ENCODE measurements at regions not wholly inside any gene's neighbourhood (a gene's known extent, or its start where the extent isn't known, plus 50 kb on each side); places are given as distances from the start of the nearest gene placed in this dataset.
A peak's percentile ranks its signal among the peaks of the same experiment; 100 is the strongest.

DNA sequence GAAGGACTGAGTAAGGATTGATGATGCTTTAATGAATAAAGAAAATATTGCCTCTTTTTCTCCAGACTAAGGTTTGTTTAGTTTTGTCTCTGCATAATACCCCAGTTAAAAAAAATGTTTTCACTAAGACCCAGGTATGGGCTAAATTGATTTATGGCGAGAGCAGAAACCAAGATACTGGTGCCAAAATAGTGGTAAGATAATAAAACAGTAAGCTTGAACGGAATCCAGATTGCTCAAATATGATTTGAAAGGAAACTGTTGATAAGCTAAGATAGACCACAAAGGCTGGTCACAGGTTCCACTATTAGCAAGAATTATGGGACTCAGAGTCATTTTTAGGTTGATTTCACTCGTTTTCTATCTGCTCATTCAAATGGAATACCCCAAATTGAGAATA, 831.2 kb downstream of the EPHA7 start:
- Histone ChIP-seq H3K4me3 (ENCODE audit: insufficient read length, low read depth) (no peak overlapping the region), H3K4me1 (ENCODE audit: insufficient read depth, insufficient read length) (no peaks in the 10 kb centered on the region), H3K27me3 (ENCODE audit: insufficient read depth, insufficient read length) (no peaks in the 10 kb centered on the region), H3K9ac (ENCODE audit: insufficient read length, low read depth) (no peak overlapping the region), H3K36me3 (ENCODE audit: insufficient read depth, insufficient read length, low read length) (no peaks in the 10 kb centered on the region), H3K9me3 (ENCODE audit: insufficient read depth, low read length) (no peaks in the 10 kb centered on the region)
- TF ChIP-seq ZNF274 (IDR thresholded peaks at IDR 0.05; ENCODE audit: low read depth, low read length) = no peak
- no peak for TF ChIP-seq YY1 (IDR thresholded peaks at IDR 0.05; ENCODE audit: insufficient read depth, insufficient read length)
- TF ChIP-seq SUZ12 (IDR thresholded peaks at IDR 0.05; ENCODE audit: extremely low read depth, insufficient read depth, insufficient read length) = no peak
- no peak for DNase-seq (ENCODE audit: low read depth, low spot score)

DNA sequence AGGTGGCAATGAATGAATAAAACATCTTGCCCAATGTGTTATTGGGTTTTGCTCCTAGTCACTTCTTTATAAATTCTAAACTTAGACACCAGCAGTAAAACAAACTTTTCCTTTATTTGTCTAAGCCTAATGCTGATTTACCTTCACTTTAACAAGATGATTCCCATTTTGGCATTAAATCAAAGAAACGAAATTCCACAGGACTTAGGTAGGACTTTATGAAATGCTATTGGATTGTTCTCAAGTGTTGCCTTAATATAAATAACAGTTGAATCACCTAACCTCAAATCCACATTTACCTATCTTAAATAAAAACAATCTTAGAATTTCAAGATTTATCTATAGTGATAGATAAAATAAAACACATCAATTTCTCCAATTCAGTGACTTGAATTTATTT, 831.8 kb downstream of the EPHA7 start:
- no peak overlapping the region for H3K4me3 ChIP-seq (ENCODE audit: insufficient read length, low read depth)
- no peak for DNase-seq (ENCODE audit: low read depth, low spot score)

DNA sequence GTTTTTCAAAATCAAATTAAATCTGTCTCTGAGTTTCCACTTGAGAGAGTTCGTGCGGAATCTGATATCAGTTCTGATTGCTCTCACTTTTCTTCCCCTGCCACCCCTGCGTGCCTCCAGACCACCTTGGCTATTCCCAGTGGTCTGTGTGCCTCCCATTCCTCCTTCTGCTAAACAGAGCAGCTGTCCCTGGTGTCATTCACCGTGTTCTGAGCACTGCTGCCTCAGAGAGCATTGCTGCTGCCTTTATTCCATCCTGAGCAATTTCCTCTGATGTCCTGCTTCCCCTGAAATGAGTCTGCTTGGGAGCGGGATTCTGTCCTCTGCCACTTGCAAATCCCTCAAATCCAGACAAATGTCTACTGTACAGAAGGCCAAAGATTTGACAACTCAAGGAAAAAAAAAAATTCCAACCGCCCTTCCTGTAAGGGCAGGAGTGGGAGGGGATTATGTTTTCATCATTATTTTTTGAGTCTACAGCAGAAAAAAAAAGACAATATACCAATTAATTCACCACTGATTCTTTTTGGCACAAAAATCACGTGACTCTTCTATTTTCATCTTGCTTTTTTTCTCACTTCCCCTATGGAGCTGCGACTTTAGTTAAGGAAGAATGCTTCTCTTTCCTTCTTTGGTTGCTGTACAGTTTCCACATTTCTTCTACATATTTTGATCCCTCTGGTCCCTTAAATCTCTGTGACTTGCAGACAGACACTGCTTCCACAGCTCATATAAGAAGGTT, 833.0 kb downstream of the EPHA7 start:
- TF ChIP-seq SUZ12 (IDR thresholded peaks at IDR 0.05; ENCODE audit: extremely low read depth, insufficient read depth, insufficient read length) (no peak), ZNF274 (IDR thresholded peaks at IDR 0.05; ENCODE audit: low read depth, low read length) (no peak), YY1 (IDR thresholded peaks at IDR 0.05; ENCODE audit: insufficient read depth, insufficient read length) (no peak)
- Histone ChIP-seq H3K36me3 (ENCODE audit: insufficient read depth, insufficient read length, low read length) (no peaks in the 10 kb centered on the region), H3K9me3 (ENCODE audit: insufficient read depth, low read length) (no peaks in the 10 kb centered on the region), H3K4me3 (ENCODE audit: insufficient read length, low read depth) (no peak overlapping the region), H3K27me3 (ENCODE audit: insufficient read depth, insufficient read length) (no peaks in the 10 kb centered on the region), H3K4me1 (ENCODE audit: insufficient read depth, insufficient read length) (no peaks in the 10 kb centered on the region), H3K9ac (ENCODE audit: insufficient read length, low read depth) (no peak overlapping the region)
- DNase-seq (ENCODE audit: low read depth, low spot score) = no peak

More for the DNA sequence above, 831.8 kb downstream of the EPHA7 start:
- H3K9me3 ChIP-seq (ENCODE audit: insufficient read depth, low read length) = no peaks in the 10 kb centered on the region
- TF ChIP-seq SUZ12 (IDR thresholded peaks at IDR 0.05; ENCODE audit: extremely low read depth, insufficient read depth, insufficient read length) = no peak
- no peak for TF ChIP-seq YY1 (IDR thresholded peaks at IDR 0.05; ENCODE audit: insufficient read depth, insufficient read length)
- no peak for TF ChIP-seq ZNF274 (IDR thresholded peaks at IDR 0.05; ENCODE audit: low read depth, low read length)
- H3K36me3 ChIP-seq (ENCODE audit: insufficient read depth, insufficient read length, low read length) = no peaks in the 10 kb centered on the region
- H3K4me1 ChIP-seq (ENCODE audit: insufficient read depth, insufficient read length) = no peaks in the 10 kb centered on the region
- H3K27me3 ChIP-seq (ENCODE audit: insufficient read depth, insufficient read length) = no peaks in the 10 kb centered on the region
- no peak overlapping the region for H3K9ac ChIP-seq (ENCODE audit: insufficient read length, low read depth)

GRCh38 chr6:92582211-92582610, 837.1 kb downstream of the EPHA7 start:
- H3K9ac ChIP-seq (ENCODE audit: insufficient read length, low read depth) = no peak overlapping the region
- H3K9me3 ChIP-seq (ENCODE audit: insufficient read depth, low read length) = peaks cover 13% of the 10 kb centered on the region; the same call in 1 of the 2 replicates
- H3K36me3 ChIP-seq (ENCODE audit: insufficient read depth, insufficient read length, low read length) = no peaks in the 10 kb centered on the region
- no peaks in the 10 kb centered on the region for H3K27me3 ChIP-seq (ENCODE audit: insufficient read depth, insufficient read length)
- DNase-seq (ENCODE audit: low read depth, low spot score) = no peak
- TF ChIP-seq YY1 (IDR thresholded peaks at IDR 0.05; ENCODE audit: insufficient read depth, insufficient read length) (no peak), SUZ12 (IDR thresholded peaks at IDR 0.05; ENCODE audit: extremely low read depth, insufficient read depth, insufficient read length) (no peak), ZNF274 (IDR thresholded peaks at IDR 0.05; ENCODE audit: low read depth, low read length) (no peak)
- no peak overlapping the region for H3K4me3 ChIP-seq (ENCODE audit: insufficient read length, low read depth)
- H3K4me1 ChIP-seq (ENCODE audit: insufficient read depth, insufficient read length) = no peaks in the 10 kb centered on the region

DNA sequence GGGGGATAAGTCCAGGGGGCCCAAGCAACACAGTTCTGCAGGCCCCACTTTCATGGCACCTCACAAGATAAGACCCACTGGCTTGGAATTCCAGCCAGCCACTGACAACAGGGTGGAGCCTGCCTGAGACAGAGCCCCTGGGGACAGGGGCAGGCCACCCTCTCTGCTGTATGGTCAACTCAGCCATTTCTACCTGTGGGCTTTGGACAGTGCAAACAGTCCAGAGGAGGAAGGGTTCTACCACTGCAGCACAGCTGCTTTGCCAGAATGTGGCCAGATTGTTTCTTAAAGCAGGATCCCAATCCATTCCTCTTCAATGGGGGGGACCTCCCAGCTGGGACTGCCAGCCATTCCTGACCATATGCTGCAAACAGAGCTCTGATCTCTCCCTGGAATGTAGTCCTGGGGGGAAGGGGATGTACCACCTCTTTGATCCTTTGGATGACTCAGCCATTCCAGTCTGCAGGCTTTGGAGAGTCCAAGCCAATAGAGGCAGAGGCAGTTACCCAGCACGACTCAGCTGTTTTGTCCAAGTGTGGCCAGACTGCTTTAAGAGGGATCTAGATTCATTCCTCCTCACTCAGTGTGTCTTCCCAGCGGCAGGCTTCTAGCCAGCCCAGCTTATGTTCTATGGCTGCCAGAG, 842.2 kb downstream of the EPHA7 start:
- Histone ChIP-seq H3K9me3 (ENCODE audit: insufficient read depth, low read length) (peaks cover 13% of the 10 kb centered on the region; the same call in 1 of the 2 replicates), H3K4me3 (ENCODE audit: insufficient read length, low read depth) (no peak overlapping the region), H3K4me1 (ENCODE audit: insufficient read depth, insufficient read length) (no peaks in the 10 kb centered on the region), H3K27me3 (ENCODE audit: insufficient read depth, insufficient read length) (no peaks in the 10 kb centered on the region), H3K9ac (ENCODE audit: insufficient read length, low read depth) (no peak overlapping the region), H3K36me3 (ENCODE audit: insufficient read depth, insufficient read length, low read length) (no peaks in the 10 kb centered on the region)
- DNase-seq (ENCODE audit: low read depth, low spot score) = peak; percentile 42
- TF ChIP-seq YY1 (IDR thresholded peaks at IDR 0.05; ENCODE audit: insufficient read depth, insufficient read length) (no peak), ZNF274 (IDR thresholded peaks at IDR 0.05; ENCODE audit: low read depth, low read length) (no peak)

GRCh38 chr6:92568541-92568940, 850.8 kb downstream of the EPHA7 start:
- TF ChIP-seq ZNF274 (IDR thresholded peaks at IDR 0.05; ENCODE audit: low read depth, low read length) = no peak
- TF ChIP-seq SUZ12 (IDR thresholded peaks at IDR 0.05; ENCODE audit: extremely low read depth, insufficient read depth, insufficient read length) = no peak
- no peak for TF ChIP-seq YY1 (IDR thresholded peaks at IDR 0.05; ENCODE audit: insufficient read depth, insufficient read length)
- H3K9me3 ChIP-seq (ENCODE audit: insufficient read depth, low read length) = no peaks in the 10 kb centered on the region
- DNase-seq (ENCODE audit: low read depth, low spot score) = no peak
- H3K4me1 ChIP-seq (ENCODE audit: insufficient read depth, insufficient read length) = no peaks in the 10 kb centered on the region
- H3K27me3 ChIP-seq (ENCODE audit: insufficient read depth, insufficient read length) = no peaks in the 10 kb centered on the region
- H3K4me3 ChIP-seq (ENCODE audit: insufficient read length, low read depth) = no peak overlapping the region
- H3K36me3 ChIP-seq (ENCODE audit: insufficient read depth, insufficient read length, low read length) = no peaks in the 10 kb centered on the region
- H3K9ac ChIP-seq (ENCODE audit: insufficient read length, low read depth) = no peak overlapping the region

GRCh38 chr6:92566632-92567031, 852.7 kb downstream of the EPHA7 start:
- Histone ChIP-seq H3K4me3 (ENCODE audit: insufficient read length, low read depth) (no peak overlapping the region), H3K9me3 (ENCODE audit: insufficient read depth, low read length) (no peaks in the 10 kb centered on the region), H3K9ac (ENCODE audit: insufficient read length, low read depth) (no peak overlapping the region), H3K4me1 (ENCODE audit: insufficient read depth, insufficient read length) (no peaks in the 10 kb centered on the region), H3K36me3 (ENCODE audit: insufficient read depth, insufficient read length, low read length) (no peaks in the 10 kb centered on the region), H3K27me3 (ENCODE audit: insufficient read depth, insufficient read length) (no peaks in the 10 kb centered on the region)
- DNase-seq (ENCODE audit: low read depth, low spot score) = no peak
- no peak for TF ChIP-seq SUZ12 (IDR thresholded peaks at IDR 0.05; ENCODE audit: extremely low read depth, insufficient read depth, insufficient read length)
- TF ChIP-seq ZNF274 (IDR thresholded peaks at IDR 0.05; ENCODE audit: low read depth, low read length) = no peak
- no peak for TF ChIP-seq YY1 (IDR thresholded peaks at IDR 0.05; ENCODE audit: insufficient read depth, insufficient read length)
